ENCODE measurements at regions not wholly inside any gene's neighbourhood (a gene's known extent, or its start where the extent isn't known, plus 50 kb on each side); places are given as distances from the start of the nearest gene placed in this dataset.

- Histone ChIP-seq H3K36me3 (ENCODE audit: low read depth) (no peaks in the 10 kb centered on the region), H3F3A (ENCODE audit: insufficient read depth) (no peaks in the 10 kb centered on the region), H3K9me3 (ENCODE audit: low read depth) (no peaks in the 10 kb centered on the region), H3K9ac (no peak overlapping the region), H3K27me3 (replicated peaks; ENCODE audit: insufficient read depth) (no peaks in the 10 kb centered on the region), H3K9me2 (ENCODE audit: insufficient read depth) (no peaks in the 10 kb centered on the region), H4K20me1 (ENCODE audit: insufficient read depth) (no peaks in the 10 kb centered on the region), H2AFZ (no peak overlapping the region), H3K4me3 (no peak overlapping the region), H3K4me1 (ENCODE audit: insufficient read depth) (no peaks in the 10 kb centered on the region), H3K79me2 (ENCODE audit: insufficient read depth) (no peaks in the 10 kb centered on the region), H3K4me2 (ENCODE audit: unreplicated experiment) (no peak overlapping the region), H3K27ac (no peak overlapping the region)
- no peak for DNase-seq
- in situ Hi-C loops (cut with MboI) = no loop called here
- TF ChIP-seq EZH2 (IDR thresholded peaks at IDR 0.05; ENCODE audit: insufficient read depth, poor library complexity, severe bottlenecking) (no peak), EZH2phosphoT487 (IDR thresholded peaks at IDR 0.05; ENCODE audit: insufficient read depth, low read depth) (no peak)
- WGBS, 2 experiments (ENCODE audit: low coverage in 1 of 2, low lambda C conversion rate in 2 of 2, missing lambda C conversion rate in 2 of 2) = 12 to 13% methylated on average over 2 of the region's 2 CpGs
Observed at GRCh38 chr5:131042021-131042789, 122.9 kb downstream of the HINT1 start.

- Histone ChIP-seq H3K27ac (no peak overlapping the region), H3K9me3 (ENCODE audit: low read depth) (no peaks in the 10 kb centered on the region), H2AFZ (no peak overlapping the region), H4K20me1 (ENCODE audit: insufficient read depth) (no peaks in the 10 kb centered on the region), H3K9me2 (ENCODE audit: insufficient read depth) (no peaks in the 10 kb centered on the region), H3K4me1 (ENCODE audit: insufficient read depth) (no peaks in the 10 kb centered on the region), H3F3A (ENCODE audit: insufficient read depth) (no peaks in the 10 kb centered on the region), H3K4me2 (ENCODE audit: unreplicated experiment) (no peak overlapping the region), H3K79me2 (ENCODE audit: insufficient read depth) (no peaks in the 10 kb centered on the region), H3K27me3 (replicated peaks; ENCODE audit: insufficient read depth) (no peaks in the 10 kb centered on the region), H3K4me3 (no peak overlapping the region), H3K9ac (no peak overlapping the region), H3K36me3 (ENCODE audit: low read depth) (no peaks in the 10 kb centered on the region)
- in situ Hi-C loops (cut with MboI) = no loop called here
- no peak for DNase-seq
- TF ChIP-seq EZH2 (IDR thresholded peaks at IDR 0.05; ENCODE audit: insufficient read depth, poor library complexity, severe bottlenecking) = no peak
- no peak for TF ChIP-seq EZH2phosphoT487 (IDR thresholded peaks at IDR 0.05; ENCODE audit: insufficient read depth, low read depth)
- WGBS, 2 experiments (ENCODE audit: low coverage in 1 of 2, low lambda C conversion rate in 2 of 2, missing lambda C conversion rate in 2 of 2) = 25 to 35% methylated on average over 2 of the region's 2 CpGs
Observed at GRCh38 chr5:131023498-131023865, 141.6 kb downstream of the HINT1 start.

- no peak overlapping the region for H3K4me2 ChIP-seq (ENCODE audit: unreplicated experiment)
- H3K4me3 ChIP-seq = no peak overlapping the region
- H3K79me2 ChIP-seq (ENCODE audit: insufficient read depth) = no peaks in the 10 kb centered on the region
- no peaks in the 10 kb centered on the region for H3K9me2 ChIP-seq (ENCODE audit: insufficient read depth)
- 0 to 6% methylated on average over 1 of the region's 1 CpG for WGBS, 2 experiments (ENCODE audit: low coverage in 1 of 2, low lambda C conversion rate in 2 of 2, missing lambda C conversion rate in 2 of 2)
- no peaks in the 10 kb centered on the region for H4K20me1 ChIP-seq (ENCODE audit: insufficient read depth)
- no peaks in the 10 kb centered on the region for H3F3A ChIP-seq (ENCODE audit: insufficient read depth)
- H3K27me3 ChIP-seq (replicated peaks; ENCODE audit: insufficient read depth) = no peaks in the 10 kb centered on the region
- no peaks in the 10 kb centered on the region for H3K9me3 ChIP-seq (ENCODE audit: low read depth)
- TF ChIP-seq EZH2 (IDR thresholded peaks at IDR 0.05; ENCODE audit: insufficient read depth, poor library complexity, severe bottlenecking) (no peak), EZH2phosphoT487 (IDR thresholded peaks at IDR 0.05; ENCODE audit: insufficient read depth, low read depth) (no peak)
- H3K9ac ChIP-seq = no peak overlapping the region
- H3K27ac ChIP-seq = no peak overlapping the region
- H2AFZ ChIP-seq = no peak overlapping the region
- H3K36me3 ChIP-seq (ENCODE audit: low read depth) = no peaks in the 10 kb centered on the region
- DNase-seq = no peak
- in situ Hi-C loops (cut with MboI) = no loop called here
- no peaks in the 10 kb centered on the region for H3K4me1 ChIP-seq (ENCODE audit: insufficient read depth)
Observed at GRCh38 chr5:131022811-131023497, 142.1 kb downstream of the HINT1 start.

- H3K4me3 ChIP-seq = no peak overlapping the region
- WGBS, 2 experiments (ENCODE audit: low coverage in 1 of 2, low lambda C conversion rate in 2 of 2, missing lambda C conversion rate in 2 of 2) = 29 to 49% methylated on average over 2 of the region's 2 CpGs
Observed at GRCh38 chr5:131021646-131022045, 143.4 kb downstream of the HINT1 start.

More at GRCh38 chr5:131021646-131022045, 143.4 kb downstream of the HINT1 start:
- H3F3A ChIP-seq (ENCODE audit: insufficient read depth) = no peaks in the 10 kb centered on the region
- DNase-seq = no peak
- no peaks in the 10 kb centered on the region for H4K20me1 ChIP-seq (ENCODE audit: insufficient read depth)
- H3K9me2 ChIP-seq (ENCODE audit: insufficient read depth) = no peaks in the 10 kb centered on the region
- no peaks in the 10 kb centered on the region for H3K4me1 ChIP-seq (ENCODE audit: insufficient read depth)
- H2AFZ ChIP-seq = no peak overlapping the region
- no peaks in the 10 kb centered on the region for H3K79me2 ChIP-seq (ENCODE audit: insufficient read depth)
- no peak overlapping the region for H3K4me2 ChIP-seq (ENCODE audit: unreplicated experiment)
- no peak overlapping the region for H3K27ac ChIP-seq
- in situ Hi-C loops (cut with MboI) = no loop called here
- TF ChIP-seq EZH2phosphoT487 (IDR thresholded peaks at IDR 0.05; ENCODE audit: insufficient read depth, low read depth) = no peak
- no peak for TF ChIP-seq EZH2 (IDR thresholded peaks at IDR 0.05; ENCODE audit: insufficient read depth, poor library complexity, severe bottlenecking)
- H3K9me3 ChIP-seq (ENCODE audit: low read depth) = no peaks in the 10 kb centered on the region
- no peaks in the 10 kb centered on the region for H3K27me3 ChIP-seq (replicated peaks; ENCODE audit: insufficient read depth)
- H3K36me3 ChIP-seq (ENCODE audit: low read depth) = no peaks in the 10 kb centered on the region
- no peak overlapping the region for H3K9ac ChIP-seq

All from GM23248 (cell line).